Inflammatory macrophage treated with lipopolysaccharide for 4 hours (primary cell): ENCODE measurements at regions not wholly inside any gene's neighbourhood (a gene's known extent, or its start where the extent isn't known, plus 50 kb on each side); places are given as distances from the start of the nearest gene placed in this dataset.
A peak's percentile ranks its signal among the peaks of the same experiment; 100 is the strongest.
"Not testable (repeated sequence)": the region's sequence is repeated elsewhere in the genome, so short reads cannot be mapped to it uniquely, and the experiment has no call there.

Source experiments
- DNase-seq: peaks from one replicate; pipeline ENCODE4 v3.0.0-alpha.2; 2020

DNA sequence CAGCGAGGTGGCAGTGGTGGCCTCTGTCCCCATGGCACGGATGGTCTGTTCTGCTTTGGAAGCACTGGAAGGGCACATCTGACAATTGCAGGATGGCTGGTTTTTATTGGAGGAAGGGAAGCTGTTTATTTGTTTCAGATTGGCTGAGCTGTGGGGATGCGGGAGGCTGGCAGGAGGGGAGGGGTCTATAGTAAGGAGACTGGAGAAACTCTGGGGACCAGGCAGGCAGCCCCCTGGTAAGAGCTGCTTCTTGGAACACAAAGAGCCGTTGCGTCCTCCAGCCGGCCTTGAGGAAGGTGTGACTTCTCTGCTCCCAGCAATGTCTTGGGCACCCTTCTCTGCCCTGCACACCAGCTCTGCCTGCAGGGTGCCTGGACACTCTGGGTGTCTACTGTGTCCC lies 85.1 kb upstream of the SPDYE9 start:
- DNase-seq, result not testable (repeated sequence)

GRCh38 chr7:73170415-73170814 lies 84.6 kb upstream of the SPDYE9 start:
- DNase-seq, result not testable (repeated sequence)

- not testable (repeated sequence) for DNase-seq
These were observed 80.3 kb upstream of the SPDYE9 start for GRCh38 chr7:73166152-73166551.

DNA sequence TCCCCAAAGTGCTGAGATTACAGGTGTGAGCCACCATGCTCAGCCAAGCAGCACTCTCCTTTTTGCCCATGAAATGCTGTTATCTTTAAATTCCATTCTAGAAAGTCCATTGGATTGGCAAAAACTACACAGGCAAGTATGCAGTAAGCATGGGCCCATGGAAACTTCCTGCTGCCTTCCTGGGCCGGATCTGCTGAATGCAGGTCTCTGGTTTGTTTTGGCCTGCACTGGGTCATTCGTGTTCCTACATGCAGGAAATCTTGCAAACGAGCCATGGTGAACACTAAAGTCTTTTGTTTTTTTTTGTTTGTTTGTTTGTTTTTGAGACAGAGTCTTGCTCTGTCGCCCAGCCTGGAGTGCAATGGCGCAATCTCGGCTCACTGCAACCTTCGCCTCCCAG lies 76.8 kb upstream of the SPDYE9 start:
- not testable (repeated sequence) for DNase-seq

DNA sequence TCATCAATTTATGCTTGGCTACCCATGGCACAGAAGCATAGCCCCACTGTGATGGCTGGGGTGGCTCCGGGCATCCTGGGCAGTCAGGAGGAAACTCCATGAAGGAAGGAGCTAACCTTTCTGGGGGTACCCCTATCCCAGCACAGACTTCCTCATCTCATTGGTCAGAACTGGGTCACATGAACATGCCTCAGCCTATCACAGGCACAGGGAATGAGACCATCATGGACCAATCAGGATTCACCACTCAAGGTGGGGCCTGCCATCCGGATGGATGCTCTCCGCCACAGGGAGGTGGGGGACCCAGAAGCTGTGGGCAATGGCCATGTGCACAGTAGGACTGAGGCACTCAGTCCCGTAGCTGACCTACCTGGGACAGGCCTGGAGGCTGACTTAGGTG lies 75.9 kb upstream of the SPDYE9 start:
- not testable (repeated sequence) for DNase-seq

- not testable (repeated sequence) for DNase-seq
These were observed 71.4 kb upstream of the SPDYE9 start for GRCh38 chr7:73157169-73157661.

DNA sequence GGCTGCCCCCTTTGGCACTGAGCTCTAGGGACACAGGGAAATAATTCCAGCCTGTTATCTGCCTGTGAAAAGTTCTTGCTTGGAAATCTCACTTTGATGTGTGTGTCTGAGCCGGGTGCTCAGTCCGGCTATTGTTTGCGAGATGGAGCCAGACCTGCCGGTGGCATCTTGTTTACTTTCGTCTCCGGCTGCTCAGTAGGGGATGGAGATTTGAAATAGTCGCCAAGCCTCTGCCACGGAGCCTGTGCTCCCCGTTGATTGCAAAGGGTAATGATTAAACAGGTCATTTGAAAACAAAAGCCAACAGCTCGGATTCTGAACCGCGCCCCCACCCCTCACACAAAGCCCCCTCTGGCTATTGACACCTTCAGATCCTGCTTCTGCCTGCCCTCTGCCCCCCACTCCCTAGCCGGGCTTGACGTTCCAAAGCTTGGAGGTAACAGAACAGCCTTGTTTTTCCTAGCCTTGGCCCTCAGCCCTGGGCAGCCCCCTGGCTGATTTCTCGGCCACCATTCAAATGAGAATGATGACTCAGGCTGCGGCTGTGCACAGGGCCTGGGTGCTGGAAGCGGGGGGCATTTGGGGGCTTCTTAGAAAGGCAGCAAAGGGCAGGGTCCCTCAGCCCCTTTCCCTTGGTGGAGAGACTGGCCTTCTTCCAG lies 70.8 kb upstream of the SPDYE9 start:
- not testable (repeated sequence) for DNase-seq

- DNase-seq, result peak; percentile 63
These were observed 68.8 kb upstream of the SPDYE9 start for GRCh38 chr7:73154586-73155038.

DNA sequence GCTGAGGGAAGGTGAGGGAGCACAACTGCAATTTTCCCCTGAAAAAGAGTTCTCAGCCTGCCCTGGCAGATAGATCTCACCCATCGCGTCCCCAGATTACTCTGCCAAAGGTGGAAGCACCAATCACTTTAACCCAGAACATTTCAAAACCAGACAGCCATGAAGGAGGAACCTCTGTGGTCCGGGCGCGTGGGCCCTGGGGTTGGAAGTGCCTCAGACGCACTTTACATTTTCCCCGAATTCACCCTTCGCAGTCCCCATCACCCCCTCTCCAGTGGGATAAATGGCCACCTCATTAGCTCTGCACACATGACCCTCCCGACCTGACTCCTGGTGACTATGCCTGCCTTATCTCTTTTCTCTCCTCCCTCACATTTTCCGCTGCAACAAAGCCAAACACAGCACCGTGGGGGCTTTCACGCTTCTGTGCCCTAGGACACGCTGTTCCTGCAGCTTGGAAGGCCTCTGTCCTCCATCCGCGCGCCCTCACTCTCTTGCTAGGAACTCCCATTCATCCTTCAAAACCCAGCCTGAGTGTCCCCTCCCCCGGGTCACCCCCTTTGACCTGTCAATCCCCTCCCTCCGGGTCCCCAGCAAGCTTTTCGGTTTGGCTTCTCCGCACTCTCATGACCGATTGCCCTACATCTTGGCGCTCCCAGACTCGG lies 68.2 kb upstream of the SPDYE9 start:
- DNase-seq, result not testable (repeated sequence)

GRCh38 chr7:73148570-73148969 lies 62.7 kb upstream of the SPDYE9 start:
- not testable (repeated sequence) for DNase-seq

DNA sequence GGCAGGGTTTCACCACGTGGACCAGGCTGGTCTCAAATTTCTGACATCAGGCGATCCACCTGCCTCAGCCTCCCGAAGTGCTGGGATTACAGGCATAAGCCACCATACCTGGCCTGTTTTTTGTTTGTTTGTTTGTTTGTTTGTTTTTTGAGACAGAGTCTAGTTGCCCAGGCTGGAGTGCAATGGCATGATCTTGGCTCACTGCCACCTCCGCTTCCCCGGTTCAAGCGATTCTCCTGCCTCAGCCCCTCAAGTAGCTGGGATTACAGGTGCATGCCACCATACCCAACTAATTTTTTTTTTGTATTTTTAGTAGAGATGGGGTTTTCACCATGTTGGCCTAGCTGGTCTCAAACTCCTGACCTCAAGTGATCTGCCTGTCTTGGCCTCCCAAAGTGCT lies 61.8 kb upstream of the SPDYE9 start:
- DNase-seq, result not testable (repeated sequence)

DNA sequence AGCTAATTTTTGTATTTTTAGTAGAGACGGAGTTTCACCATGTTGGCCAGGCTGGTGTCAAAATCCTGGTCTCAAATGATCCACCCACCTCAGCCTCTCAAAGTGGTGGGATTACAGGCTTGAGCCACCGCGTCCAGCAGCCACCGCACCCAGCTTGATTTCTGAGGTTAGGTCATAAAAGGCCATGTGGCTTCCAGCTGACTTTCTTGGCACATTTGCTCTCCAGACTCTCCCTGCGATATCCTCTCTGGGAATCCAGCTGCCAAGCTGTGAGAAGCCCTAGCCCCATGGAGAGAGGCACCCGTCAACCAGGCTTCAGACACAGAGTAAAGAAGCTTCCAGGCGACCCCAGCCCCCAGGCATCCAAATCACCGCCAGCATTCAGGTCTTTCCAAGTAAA lies 58.2 kb upstream of the SPDYE9 start:
- DNase-seq, result not testable (repeated sequence)

DNA sequence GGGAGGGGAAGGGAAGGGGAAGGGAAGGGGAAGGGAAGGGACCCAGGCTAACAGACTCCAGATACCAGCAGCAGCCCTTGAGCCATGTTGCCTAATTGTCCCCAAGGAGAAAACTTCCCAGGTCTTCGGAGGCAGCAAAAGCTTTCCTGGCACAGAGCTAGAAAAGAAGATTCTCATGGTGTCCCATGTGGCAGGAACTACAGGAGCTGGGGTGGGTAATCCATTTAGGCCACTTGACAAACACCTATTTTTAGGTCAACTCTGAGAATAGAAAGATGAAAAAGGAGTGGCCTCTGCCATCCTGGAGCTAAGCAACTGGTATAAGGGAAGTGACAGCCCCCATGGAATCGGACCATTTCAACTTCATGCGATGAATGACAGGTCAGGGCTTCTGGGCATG lies 52.1 kb upstream of the SPDYE9 start:
- DNase-seq, result not testable (repeated sequence)
